Gastrocnemius medialis (tissue), 4 donors: ENCODE measurements at regions not wholly inside any gene's neighbourhood (a gene's known extent, or its start where the extent isn't known, plus 50 kb on each side); places are given as distances from the start of the nearest gene placed in this dataset.

Source experiments
- CTCF ChIP-seq, 5 experiments: fragments of 450-650 bp in 3 of 5; fragments of 200-600 bp in 2 of 5; sonication (generic) in 2 of 5; IDR thresholded peaks in 4 of 5; conservative IDR thresholded peaks in 1 of 5; 1 replicate in 4 of 5; 2 replicates in 1 of 5; pipeline ENCODE4 v1.5.1; 2016 to 2019; ENCODE audit warnings: antibody characterized with exemption in 5 of 5, mild to moderate bottlenecking in 3 of 5, moderate library complexity in 3 of 5
- POLR2A ChIP-seq, 2 donors: fragments of 450-650 bp; IDR thresholded peaks; one replicate each; pipeline ENCODE4 v1.6.1; 2017; ENCODE audit warnings: antibody characterized with exemption in 2 of 2, mild to moderate bottlenecking in 2 of 2, moderate library complexity in 2 of 2

- TF ChIP-seq CTCF (IDR thresholded peaks at IDR 0.05 in 4 of 5, conservative IDR thresholded peaks at IDR 0.05 in 1 of 5) (no peak), POLR2A (IDR thresholded peaks at IDR 0.05) (no peak)
These were observed 302.6 kb upstream of the ARID1B start for GRCh38 chr6:156474507-156475120.
